CD4-positive, alpha-beta T cell treated with Interleukin-6 at 100 ng/mL for 8 hours (primary cell): ENCODE measurements at regions not wholly inside any gene's neighbourhood (a gene's known extent, or its start where the extent isn't known, plus 50 kb on each side); places are given as distances from the start of the nearest gene placed in this dataset.
"Not testable (repeated sequence)": the region's sequence is repeated elsewhere in the genome, so short reads cannot be mapped to it uniquely, and the experiment has no call there.

ENCODE experiments used
- DNase-seq: peaks from one replicate; pipeline ENCODE4 v3.0.0-alpha.2; 2020; ENCODE audit warnings: mixed read lengths, low spot score

GRCh38 chr2:75381032-75381431, 179.7 kb downstream of the EVA1A start:
- DNase-seq, result no peak

GRCh38 chr2:75379476-75380210, 180.3 kb upstream of the TACR1 start:
- no peak for DNase-seq

- no peak for DNase-seq
Measured at GRCh38 chr2:75375646-75376582, 176.6 kb upstream of the TACR1 start.

GRCh38 chr2:75374414-75374957, 175.2 kb upstream of the TACR1 start:
- DNase-seq, result not testable (repeated sequence)

- no peak for DNase-seq
Measured at GRCh38 chr2:75367401-75367800, 168.1 kb upstream of the TACR1 start.

- no peak for DNase-seq
Measured at GRCh38 chr2:75361486-75361885, 162.2 kb upstream of the TACR1 start.

- DNase-seq, result no peak
Measured at GRCh38 chr2:75360945-75361344, 161.6 kb upstream of the TACR1 start.

GRCh38 chr2:75356865-75357264, 157.5 kb upstream of the TACR1 start:
- DNase-seq, result no peak

GRCh38 chr2:75353131-75353530, 153.8 kb upstream of the TACR1 start:
- no peak for DNase-seq

GRCh38 chr2:75348307-75348706, 149.0 kb upstream of the TACR1 start:
- DNase-seq, result no peak

GRCh38 chr2:75344146-75344545, 144.8 kb upstream of the TACR1 start:
- no peak for DNase-seq

- no peak for DNase-seq
Measured at GRCh38 chr2:75342504-75343175, 143.3 kb upstream of the TACR1 start.

GRCh38 chr2:75340560-75340959, 141.2 kb upstream of the TACR1 start:
- DNase-seq, result no peak

- DNase-seq, result no peak
Measured at GRCh38 chr2:75338461-75338860, 139.1 kb upstream of the TACR1 start.

GRCh38 chr2:75337619-75338018, 138.3 kb upstream of the TACR1 start:
- no peak for DNase-seq

- no peak for DNase-seq
Measured at GRCh38 chr2:75337016-75337415, 137.7 kb upstream of the TACR1 start.

- no peak for DNase-seq
Measured at GRCh38 chr2:75336451-75336850, 137.1 kb upstream of the TACR1 start.

- no peak for DNase-seq
Measured at GRCh38 chr2:75334076-75334475, 134.8 kb upstream of the TACR1 start.

- no peak for DNase-seq
Measured at GRCh38 chr2:75333646-75334045, 134.3 kb upstream of the TACR1 start.

GRCh38 chr2:75328156-75328555, 128.8 kb upstream of the TACR1 start:
- DNase-seq, result no peak

GRCh38 chr2:75327334-75327733, 128.0 kb upstream of the TACR1 start:
- no peak for DNase-seq

- DNase-seq, result no peak
Measured at GRCh38 chr2:75326645-75327044, 127.3 kb upstream of the TACR1 start.
